Activated CD8-positive, alpha-beta memory T cell treated with anti-CD3 and anti-CD28 coated beads for 24 hours (primary cell): ENCODE measurements at regions not wholly inside any gene's neighbourhood (a gene's known extent, or its start where the extent isn't known, plus 50 kb on each side); places are given as distances from the start of the nearest gene placed in this dataset.

Source experiments
- DNase-seq: peaks from one replicate; pipeline ENCODE4 v3.0.0-alpha.2; 2020

DNA sequence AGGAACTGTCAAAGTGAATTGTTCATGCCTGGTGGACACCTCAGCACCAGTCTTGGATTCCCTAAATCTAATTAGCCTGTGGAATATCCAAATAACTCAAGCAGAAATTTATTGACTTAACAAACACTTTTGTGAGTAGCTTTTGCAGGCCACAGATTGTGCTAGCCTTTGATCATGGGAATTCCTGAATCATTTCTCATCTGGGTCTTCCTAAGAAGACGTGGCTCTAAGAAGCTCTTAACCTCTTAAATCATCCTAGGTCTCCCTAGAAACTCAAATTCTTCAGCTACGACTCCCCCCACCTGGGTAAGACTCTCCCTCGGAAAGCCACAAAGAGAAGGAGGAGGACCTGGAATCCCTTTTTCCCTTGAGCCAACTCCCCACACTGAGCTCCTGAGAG is 53.8 kb upstream of the PSEN2 start:
- DNase-seq, result no peak

DNA sequence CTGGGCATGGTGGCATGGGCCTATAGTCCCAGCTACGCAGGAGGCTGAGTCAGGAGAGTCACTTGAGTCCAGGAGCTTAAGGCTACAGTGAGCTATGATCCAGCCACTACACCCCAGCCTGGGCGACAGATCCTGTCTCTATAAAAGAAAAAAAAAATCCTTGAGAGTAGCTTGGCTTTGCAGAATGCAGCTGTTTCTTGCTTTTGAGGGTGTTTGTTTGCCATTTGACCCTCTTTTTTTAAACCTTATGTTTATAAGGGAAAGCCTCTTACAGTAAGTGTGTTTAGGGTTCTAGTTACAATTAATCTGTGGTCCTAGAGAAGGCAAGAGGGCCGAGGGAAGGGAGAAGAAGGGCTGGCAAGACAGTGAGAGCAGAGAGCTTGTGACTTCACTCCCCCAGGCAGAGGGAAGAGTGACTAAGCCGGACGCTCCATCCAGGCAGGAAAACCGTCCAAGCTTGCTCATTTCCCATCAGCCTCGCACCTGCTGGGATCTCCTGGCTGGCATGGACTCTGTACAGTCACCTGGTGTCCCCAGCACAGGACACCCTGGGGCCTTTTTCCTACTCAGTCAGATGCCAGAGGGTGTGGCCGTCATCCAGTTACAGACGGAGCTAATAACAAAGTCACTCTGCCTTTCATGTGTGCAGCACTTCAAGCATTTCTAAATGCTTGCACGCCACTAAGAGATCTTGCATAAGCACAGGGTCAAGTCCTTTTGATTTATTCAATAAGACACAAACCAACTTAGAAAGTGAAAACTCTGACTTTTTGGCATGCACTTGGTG is 55.5 kb upstream of the PSEN2 start:
- DNase-seq, result no peak

DNA sequence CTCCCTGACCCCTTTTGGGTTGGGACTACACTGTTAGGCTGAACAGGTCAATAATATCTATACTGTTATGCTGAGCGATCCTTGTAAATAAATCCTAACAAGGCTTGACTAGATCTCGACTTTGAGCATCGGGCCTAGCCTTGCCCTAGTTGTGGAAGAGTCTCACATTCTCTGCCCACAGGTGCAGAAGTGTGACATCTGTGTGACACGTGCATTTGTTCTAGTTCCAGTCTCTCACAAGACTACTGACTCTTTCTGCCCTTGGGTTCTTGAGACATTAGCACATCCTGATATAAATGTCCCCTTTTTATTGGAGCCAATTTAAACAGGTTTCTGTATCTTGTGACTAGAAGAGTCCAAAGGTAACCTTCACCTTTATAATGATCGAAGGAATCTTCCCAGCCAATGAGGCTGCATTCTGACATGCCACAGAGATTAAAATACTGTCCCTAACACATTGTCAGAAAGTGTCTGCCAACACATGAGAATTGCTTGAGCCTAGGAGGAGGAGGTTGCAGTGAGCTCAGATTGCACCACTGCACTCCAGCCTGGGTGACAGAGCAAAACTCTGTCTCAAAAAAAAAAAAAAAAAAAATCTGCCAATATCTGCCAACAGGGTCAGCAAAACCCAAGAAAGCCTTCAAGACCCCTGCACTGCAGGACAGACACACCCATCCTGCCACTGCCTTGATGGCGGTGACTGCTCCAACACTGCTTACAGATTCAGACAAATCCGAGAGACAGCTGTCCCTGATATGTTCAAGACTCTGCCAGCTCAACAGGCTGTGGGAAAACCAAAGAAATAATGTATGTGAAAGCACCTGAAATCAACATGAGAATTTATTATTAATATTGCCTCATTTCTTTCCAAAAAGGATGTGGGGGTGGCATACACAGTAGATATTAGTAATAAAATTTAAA is 56.5 kb upstream of the PSEN2 start:
- no peak for DNase-seq

DNA sequence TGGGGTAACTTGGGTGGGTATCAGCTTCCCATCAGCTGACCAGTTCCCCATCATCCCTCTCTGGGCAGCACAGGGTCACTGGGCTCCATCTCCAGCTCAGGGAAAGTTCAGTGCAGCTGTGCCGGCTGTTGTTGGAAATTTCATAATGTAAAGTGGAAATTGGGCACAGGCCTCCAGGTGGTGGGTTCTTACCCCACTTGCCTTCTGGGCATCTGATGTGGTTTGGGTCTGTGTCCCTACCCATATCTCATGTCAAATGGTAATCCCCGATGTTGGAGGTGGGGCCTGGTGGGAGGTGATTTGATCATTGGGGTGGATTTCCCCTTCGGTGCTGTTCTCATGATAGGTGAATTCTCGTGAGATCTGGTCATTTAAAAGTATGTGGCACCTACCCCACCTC is 59.7 kb upstream of the PSEN2 start:
- DNase-seq, result no peak

DNA sequence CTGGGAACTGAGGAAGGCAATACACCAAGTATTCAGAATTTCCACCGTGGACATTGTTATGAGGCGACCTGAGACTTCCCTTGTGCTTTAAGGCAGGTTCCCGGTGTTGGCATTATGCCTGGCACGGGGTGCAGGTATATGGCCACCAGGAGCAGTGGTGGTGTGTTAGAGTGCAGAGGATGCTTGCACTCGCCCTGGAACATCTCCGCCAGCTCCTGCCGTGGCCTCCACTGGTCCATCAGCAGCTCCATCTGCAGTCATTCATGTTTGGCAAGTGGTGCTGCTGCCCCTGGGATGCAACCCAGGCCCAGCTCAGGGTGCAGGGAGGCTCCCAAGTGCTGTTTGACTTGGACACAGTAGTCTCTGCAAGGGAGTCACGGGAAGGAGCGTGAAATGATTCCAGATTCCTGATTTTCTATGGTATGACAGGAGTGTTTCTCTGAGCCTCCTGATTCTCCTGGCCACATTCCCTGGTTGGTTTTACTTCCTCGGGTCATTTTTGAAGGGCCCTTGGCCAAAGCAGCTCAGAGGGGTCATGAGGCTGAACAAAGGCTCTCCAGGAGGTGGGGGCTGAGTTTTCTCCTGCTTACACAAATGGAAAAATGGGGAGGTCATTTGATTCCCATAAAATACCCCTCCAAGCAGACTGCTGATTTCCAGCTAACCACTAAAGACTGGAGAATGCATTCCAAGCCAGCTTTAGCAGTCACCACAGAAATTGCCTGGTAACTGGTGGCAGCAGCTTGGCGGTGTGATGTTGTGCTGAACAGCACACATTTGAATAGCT is 60.4 kb upstream of the PSEN2 start:
- DNase-seq, result no peak

DNA sequence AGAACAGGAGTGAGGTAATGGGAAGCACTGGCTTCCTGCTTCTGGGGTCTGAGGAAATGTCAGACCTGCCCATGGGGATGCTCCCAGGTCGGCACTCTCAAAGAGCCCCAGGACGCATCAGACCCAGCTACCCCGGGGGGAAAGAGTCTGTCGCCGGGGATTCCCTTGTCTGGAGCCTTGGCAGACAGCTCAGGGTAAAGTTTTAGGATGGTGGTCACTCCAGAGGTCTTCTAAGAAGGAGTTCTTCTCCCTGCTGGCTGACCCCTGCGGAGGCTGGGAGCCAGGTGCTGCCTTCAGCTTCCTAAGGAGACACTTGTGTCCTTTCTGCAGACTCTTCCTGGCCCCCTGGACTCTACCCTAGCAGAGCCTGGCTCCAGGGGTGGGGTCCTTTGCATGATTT is 61.9 kb upstream of the PSEN2 start:
- no peak for DNase-seq

DNA sequence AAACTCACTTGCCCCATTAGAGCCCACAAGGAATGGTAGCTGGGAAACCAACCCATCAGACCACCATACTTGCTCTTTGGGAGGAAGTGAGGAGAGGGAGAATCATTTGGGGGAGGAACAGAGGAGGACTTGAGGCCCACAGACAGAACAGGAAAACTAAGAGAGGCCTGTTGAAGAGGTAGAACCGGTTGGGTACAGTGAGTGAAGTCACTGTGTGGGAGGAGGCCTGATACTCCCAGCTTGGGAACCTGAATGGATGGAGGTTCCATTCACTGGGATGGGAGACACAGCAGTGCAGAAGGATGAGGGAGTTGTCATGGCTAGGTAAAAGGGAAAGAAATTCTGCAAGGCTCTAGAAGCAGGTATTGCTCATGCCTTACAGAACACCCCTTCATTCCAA is 63.4 kb upstream of the PSEN2 start:
- DNase-seq, result no peak

DNA sequence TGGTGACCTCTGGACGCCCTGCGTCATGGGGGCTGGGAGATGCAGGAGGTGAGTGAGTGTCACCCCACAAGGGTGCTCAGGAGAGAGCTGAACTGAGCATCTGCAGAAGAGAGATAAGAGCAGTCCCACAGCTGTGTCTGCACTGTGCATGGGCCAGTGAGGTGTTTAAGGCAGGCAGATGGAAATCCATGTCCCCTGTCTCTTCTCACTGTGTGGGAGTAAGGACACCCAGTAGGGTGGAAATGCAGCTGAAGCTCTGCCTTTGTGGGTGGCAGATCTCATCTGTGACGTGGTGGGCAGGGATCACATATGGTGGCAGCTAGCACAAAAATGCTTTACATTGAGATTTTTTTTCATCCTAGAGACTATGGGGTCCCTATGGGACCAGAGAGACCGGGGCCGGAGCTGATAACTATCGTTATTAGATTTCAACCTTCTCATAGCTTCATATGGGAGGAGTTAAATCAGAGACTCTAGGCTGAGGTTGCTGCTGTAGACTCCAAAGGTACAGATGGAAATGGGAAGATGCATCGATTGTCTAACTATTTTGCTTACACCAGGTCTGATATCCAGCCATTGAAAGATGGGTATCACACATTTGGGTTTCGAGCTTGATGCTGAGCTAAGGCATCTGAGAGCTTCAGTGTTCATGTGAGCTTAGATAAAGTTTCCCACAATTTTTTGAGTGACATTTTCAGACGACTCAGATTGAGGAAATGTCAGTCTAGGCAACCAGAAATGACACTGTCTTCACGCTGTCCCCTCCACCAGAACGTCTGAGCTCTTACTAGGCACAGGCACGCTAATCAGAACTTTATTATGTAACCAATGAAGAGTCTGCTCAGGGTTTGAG is 65.3 kb upstream of the PSEN2 start:
- no peak for DNase-seq

DNA sequence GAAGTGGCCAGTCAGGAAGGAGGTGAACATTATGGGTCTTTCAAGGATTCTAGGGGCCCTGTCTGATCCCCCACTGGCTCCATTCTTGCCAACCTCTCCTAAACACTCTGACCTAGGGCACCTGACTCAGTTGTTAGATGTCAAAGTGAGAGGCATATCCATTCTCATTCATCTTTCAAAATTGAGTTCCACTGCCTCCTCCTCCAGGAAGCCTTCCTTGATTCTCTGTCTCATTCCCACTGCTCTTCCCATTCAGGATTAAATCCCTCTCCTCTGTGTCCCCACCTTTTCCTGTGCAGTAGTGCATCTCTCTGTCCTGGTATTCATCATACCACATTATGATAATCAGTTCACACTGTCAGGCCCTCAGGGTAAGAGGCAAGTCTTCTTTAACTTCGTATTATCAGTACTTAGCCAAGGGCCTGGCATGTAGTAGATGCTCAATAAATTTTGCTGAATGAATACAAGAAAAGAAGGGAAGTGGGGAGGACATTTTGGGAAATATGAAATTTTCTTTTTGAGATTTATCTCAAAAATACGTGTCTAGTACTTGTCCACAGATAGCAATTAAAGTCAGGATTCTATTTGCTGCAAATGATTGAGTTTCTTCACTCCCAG is 61.8 kb upstream of the ITPKB start:
- no peak for DNase-seq

DNA sequence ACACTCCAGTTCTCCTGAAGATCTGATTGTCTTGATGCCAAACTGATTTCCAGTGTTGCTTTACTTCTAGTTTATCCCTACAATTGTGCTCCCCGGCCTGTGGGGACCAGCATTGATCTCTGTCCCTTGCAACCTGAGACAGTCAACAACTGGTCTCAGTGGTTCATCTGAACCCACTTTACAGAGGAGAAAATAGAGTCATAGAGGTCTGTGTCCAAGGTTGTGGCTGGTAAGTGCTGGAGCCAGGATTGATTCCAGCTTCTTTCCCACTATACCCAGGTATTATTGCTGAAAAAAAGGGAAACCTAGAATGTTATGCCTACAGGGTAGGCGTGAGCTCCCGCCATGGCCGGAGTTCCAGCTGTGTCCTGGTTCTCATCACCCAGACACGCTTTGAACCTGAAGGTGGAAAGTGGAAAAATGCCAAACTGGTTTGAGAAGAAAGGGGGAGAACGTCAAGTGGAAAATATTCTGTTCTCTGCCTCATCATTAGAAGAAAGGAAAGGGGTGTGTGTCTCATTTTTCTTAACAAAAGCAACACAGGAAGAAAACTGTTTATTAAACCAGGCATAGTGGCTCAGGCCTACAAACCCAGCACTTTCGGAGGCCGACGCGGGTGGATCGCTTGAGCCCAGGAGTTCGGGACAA is 60.7 kb upstream of the ITPKB start:
- no peak for DNase-seq

DNA sequence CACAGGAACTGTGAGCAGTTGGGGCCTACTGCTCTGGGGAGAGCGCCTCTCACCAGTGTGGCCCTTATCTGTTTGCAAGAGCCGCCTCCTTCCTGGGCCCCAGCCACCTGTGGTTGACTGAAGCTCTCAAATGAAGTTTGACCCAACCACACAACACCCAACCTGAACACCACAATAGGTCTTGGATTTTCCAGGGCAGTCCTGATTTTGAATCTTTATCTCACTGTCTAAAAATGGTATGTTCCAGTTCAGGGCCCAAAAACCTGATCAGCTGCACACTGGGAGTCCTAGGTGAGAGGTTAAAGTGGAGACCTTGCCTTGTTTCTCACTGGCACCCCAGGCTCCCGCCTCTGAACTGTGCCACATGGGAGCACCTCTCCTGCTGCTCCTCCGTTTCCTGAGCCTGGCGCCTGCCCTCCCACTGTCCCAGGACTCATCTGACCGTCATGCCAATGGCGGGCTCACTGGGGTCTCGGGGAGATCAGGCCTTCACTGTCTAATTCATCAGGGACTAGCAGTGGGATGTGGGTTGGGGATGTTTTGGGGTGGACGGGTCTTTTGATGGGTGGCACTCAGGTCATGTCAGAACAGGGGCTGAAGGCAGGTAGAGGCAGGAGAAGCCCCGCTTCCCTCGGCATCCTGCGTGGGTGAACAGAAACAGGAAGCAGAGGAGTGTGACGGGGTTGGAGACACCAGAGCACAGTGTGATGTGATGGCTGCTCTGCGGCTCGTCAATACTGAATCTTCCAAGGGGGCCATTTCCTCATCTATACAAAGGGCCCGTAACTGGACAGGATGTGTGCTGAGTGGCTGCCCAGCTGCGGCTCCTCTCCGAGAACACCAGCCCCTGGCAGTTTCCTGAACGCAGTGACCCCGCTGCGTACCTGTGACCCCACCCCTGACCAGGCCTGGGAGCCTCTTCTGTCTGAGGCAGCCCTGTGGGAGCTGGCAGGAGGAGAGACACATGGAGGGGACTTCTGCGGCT is 59.6 kb upstream of the ITPKB start:
- peak; percentile 81 for DNase-seq

DNA sequence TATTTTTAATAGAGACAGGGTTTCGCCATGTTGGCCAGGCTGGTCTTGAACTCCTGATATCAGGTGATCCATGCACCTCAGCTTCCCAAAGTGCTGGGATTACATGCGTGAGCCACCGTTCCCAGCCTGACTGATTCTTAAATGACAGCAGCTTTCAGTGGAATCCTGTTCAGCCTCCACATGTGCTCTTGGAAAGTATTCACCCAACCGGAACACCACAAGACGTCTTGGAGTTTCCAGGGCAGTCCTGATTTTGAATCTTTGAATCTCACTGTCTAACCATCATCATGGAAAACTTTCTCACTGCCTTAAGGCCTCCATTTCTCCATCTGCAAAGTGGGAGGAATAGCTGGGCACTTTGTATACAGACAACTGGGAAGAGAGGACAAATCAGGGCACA is 58.1 kb upstream of the ITPKB start:
- DNase-seq, result no peak

DNA sequence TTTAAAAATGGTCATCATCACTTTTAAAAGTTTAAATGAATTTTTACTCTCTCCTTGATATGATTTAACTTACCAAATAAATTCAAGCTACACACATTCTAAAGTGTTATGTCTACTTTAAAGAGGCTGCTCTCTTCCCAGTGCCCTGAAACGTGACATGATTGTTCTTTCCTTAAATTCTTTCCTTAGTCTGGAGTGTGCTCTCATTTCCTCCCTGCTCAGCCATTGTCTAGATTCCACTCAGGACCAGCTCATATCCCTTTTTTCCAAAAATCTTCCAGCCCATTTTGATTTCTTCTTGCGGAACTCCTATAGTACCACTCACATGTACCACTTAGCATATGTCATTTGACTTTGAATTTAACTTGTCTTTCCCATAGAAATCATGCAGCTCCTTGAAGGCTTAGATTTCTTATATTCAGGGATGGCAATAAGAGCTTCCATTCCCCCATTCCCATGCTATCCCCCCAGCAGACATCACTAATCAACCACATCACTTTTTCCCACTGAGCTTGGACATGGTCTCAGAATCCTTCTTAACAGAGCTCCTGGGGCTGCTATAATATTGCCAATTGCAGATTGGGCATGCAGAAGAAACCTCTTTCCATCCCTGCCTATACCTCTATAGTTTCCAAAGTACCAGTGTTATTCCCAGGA is 54.7 kb upstream of the ITPKB start:
- DNase-seq, result no peak

DNA sequence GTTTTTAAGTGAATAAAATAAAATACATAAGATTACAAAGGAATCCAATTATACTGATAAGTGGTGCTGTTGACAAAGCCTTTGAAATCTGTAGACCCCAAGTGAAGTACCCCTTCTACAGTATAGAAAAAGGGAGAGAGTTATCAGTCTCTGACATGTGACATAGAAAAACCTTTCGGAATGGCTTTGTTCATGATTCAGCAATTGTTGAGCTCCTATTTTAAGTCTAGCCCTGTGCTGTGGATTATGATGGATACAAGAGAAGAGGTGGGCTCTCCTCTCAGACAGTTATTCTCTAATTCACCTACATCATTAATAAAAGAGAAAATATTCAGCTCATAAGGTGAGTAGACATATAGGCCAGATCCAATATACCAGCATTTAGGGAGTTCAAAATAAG is 53.3 kb upstream of the ITPKB start:
- DNase-seq, result no peak

DNA sequence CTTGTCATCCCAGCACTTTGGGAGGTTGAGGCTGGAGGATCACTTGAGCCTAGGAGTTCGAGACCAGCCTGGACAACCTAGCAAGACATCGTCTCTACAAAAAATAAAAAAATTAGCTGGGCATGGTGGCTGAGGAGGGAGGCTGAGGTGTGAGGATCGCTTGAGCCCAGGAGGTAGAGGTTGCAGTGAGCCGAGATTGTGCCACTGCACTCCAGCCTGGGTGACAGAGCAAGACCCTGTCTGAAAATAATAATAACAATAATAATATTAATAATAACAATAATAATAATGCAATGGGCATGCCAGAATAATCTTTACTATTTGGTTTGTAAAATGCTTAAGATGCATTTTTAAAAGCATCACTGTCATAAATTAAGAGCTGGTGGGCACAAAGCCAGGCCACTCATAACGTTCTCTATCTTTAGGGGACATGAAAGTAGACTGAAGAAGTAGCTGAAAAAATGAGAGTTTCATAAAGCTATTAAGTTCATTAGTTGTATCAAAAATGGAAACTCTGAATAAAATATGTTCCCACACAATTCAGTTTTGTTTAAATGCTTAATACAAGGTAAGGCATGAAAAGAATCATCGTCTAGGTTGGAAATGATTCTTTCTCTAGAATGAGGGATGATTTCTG is 51.6 kb upstream of the ITPKB start:
- no peak for DNase-seq

DNA sequence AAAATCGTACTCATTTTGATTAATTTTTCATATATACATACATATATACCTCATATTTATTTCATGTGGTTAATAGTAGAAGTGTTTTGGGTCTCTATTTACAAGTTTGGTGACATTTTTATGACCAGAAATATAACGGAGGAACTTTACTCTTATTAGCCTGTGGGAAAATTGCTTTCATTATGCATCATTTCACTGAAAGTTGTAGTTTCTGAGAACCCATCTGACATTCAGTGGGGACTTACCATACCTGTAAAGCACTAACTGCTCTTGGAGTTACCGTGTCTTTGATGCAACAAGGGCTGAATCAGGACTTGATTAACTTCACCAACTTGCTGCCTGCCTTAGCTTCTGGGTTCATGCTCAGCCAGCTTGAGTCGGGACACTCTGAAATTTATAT is 49.9 kb upstream of the ITPKB start:
- DNase-seq, result no peak
